BE2C (cell line): ENCODE measurements at regions not wholly inside any gene's neighbourhood (a gene's known extent, or its start where the extent isn't known, plus 50 kb on each side); places are given as distances from the start of the nearest gene placed in this dataset.

Source experiments
- DNase-seq: peaks from one replicate; pipeline ENCODE4 v3.0.0-alpha.2; 2020
- H3K27me3 ChIP-seq: fragments of 250-450 bp; sonication (Bioruptor Pico); 2 replicates; pipeline ENCODE4 v1.5.1; 2020; ENCODE audit warnings: mild to moderate bottlenecking
- H3K36me3 ChIP-seq: fragments of 250-450 bp; sonication (Bioruptor Pico); 2 replicates; pipeline ENCODE4 v1.5.1; 2020; ENCODE audit warnings: mild to moderate bottlenecking
- H3K4me1 ChIP-seq: fragments of 250-450 bp; sonication (Bioruptor Pico); 2 replicates; pipeline ENCODE4 v1.5.1; 2020
- H3K4me3 ChIP-seq: 2 replicates; pipeline ENCODE4 v1.5.1; 2011; ENCODE audit warnings: low read depth, low read length
- H3K9me3 ChIP-seq: fragments of 250-450 bp; sonication (Bioruptor Pico); 2 replicates; pipeline ENCODE4 v1.5.1; 2020
- TF ChIP-seq, protein P1 (sequence below): IDR thresholded peaks from 2 replicates; pipeline ENCODE4 v1.5.1; 2012; ENCODE audit warnings: mild to moderate bottlenecking, low read depth, low read length

GRCh38 chr6:65943548-65943947 is 236.5 kb upstream of the EYS start:
- Histone ChIP-seq H3K27me3 (no peaks in the 10 kb centered on the region), H3K9me3 (no peaks in the 10 kb centered on the region), H3K4me1 (no peaks in the 10 kb centered on the region), H3K36me3 (no peaks in the 10 kb centered on the region), H3K4me3 (no peak overlapping the region)
- no peak for DNase-seq
- TF ChIP-seq, protein P1, sequence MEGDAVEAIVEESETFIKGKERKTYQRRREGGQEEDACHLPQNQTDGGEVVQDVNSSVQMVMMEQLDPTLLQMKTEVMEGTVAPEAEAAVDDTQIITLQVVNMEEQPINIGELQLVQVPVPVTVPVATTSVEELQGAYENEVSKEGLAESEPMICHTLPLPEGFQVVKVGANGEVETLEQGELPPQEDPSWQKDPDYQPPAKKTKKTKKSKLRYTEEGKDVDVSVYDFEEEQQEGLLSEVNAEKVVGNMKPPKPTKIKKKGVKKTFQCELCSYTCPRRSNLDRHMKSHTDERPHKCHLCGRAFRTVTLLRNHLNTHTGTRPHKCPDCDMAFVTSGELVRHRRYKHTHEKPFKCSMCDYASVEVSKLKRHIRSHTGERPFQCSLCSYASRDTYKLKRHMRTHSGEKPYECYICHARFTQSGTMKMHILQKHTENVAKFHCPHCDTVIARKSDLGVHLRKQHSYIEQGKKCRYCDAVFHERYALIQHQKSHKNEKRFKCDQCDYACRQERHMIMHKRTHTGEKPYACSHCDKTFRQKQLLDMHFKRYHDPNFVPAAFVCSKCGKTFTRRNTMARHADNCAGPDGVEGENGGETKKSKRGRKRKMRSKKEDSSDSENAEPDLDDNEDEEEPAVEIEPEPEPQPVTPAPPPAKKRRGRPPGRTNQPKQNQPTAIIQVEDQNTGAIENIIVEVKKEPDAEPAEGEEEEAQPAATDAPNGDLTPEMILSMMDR, result no peak

- no peaks in the 10 kb centered on the region for H3K36me3 ChIP-seq
- no peak for DNase-seq
- no peaks in the 10 kb centered on the region for H3K27me3 ChIP-seq
- TF ChIP-seq, protein P1, result no peak
- H3K4me3 ChIP-seq, result no peak overlapping the region
- H3K4me1 ChIP-seq, result no peaks in the 10 kb centered on the region
- no peaks in the 10 kb centered on the region for H3K9me3 ChIP-seq
These were observed 236.0 kb upstream of the EYS start for GRCh38 chr6:65943051-65943450.

- H3K27me3 ChIP-seq, result no peaks in the 10 kb centered on the region
- no peak overlapping the region for H3K4me3 ChIP-seq
- no peaks in the 10 kb centered on the region for H3K4me1 ChIP-seq
- H3K36me3 ChIP-seq, result no peaks in the 10 kb centered on the region
- TF ChIP-seq, protein P1, result no peak
- no peak for DNase-seq
- no peaks in the 10 kb centered on the region for H3K9me3 ChIP-seq
These were observed 231.0 kb upstream of the EYS start for GRCh38 chr6:65938000-65938399.

DNA sequence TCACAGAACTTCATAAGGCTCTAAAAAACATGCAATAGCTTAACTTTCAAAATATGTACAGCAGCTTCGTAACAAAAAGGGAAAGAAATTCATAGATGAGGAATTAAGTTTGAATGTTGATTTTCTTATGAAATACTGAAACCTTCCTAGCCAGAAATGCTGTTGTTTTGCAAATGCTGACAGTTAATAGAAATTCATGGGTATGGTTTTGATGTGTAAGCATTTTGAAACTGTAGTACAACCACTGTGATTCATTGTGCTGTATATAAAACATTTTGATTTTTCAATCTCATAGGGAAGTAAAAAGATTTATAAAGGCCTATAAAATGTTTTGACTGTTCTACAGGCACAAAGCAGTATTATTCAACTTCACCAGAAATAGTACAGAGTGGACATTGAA is 228.4 kb upstream of the EYS start:
- no peaks in the 10 kb centered on the region for H3K36me3 ChIP-seq
- TF ChIP-seq, protein P1, result no peak
- no peak overlapping the region for H3K4me3 ChIP-seq
- H3K4me1 ChIP-seq, result no peaks in the 10 kb centered on the region
- DNase-seq, result no peak
- no peaks in the 10 kb centered on the region for H3K9me3 ChIP-seq
- H3K27me3 ChIP-seq, result no peaks in the 10 kb centered on the region

DNA sequence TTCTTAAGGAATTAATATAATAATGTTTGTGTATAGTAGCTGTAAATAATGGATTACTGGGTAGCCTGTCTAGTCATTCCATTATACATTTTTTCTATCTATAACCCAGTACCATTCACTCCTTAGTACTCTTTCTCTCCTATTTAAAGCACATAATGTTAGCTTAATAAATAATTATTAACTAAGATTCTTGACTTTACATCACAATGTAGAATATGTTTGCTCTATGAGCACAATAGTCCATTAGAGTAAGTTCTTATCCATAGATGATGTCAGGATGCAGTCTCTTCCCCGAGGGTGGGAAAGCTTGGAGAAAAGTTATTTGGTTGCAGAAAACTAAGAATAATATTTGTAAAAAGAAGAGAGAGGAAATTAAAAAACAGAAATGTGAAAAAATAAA is 226.4 kb upstream of the EYS start:
- H3K4me3 ChIP-seq, result no peak overlapping the region
- no peaks in the 10 kb centered on the region for H3K36me3 ChIP-seq
- H3K4me1 ChIP-seq, result no peaks in the 10 kb centered on the region
- H3K27me3 ChIP-seq, result no peaks in the 10 kb centered on the region
- H3K9me3 ChIP-seq, result no peaks in the 10 kb centered on the region
- TF ChIP-seq, protein P1, result no peak
- no peak for DNase-seq

- Histone ChIP-seq H3K4me3 (no peak overlapping the region), H3K4me1 (no peaks in the 10 kb centered on the region), H3K9me3 (no peaks in the 10 kb centered on the region), H3K36me3 (no peaks in the 10 kb centered on the region), H3K27me3 (no peaks in the 10 kb centered on the region)
- no peak for DNase-seq
- TF ChIP-seq, protein P1, result no peak
These were observed 220.1 kb upstream of the EYS start for GRCh38 chr6:65927141-65927540.
